Endodermal cell (in vitro differentiated cells): ENCODE measurements at regions not wholly inside any gene's neighbourhood (a gene's known extent, or its start where the extent isn't known, plus 50 kb on each side); places are given as distances from the start of the nearest gene placed in this dataset.

Experiments used
- DNase-seq: peaks from one replicate; pipeline ENCODE4 v3.0.0-alpha.2; 2017
- H3K27ac ChIP-seq: 2 replicates; pipeline ENCODE4 v1.5.1; 2013; ENCODE audit warnings: mild to moderate bottlenecking, low read depth, low read length, moderate library complexity
- H3K27me3 ChIP-seq: 2 replicates; pipeline ENCODE4 v1.6.1; 2013; ENCODE audit warnings: mild to moderate bottlenecking, low read length, moderate library complexity; ENCODE audit not compliant: insufficient read depth, control insufficient read depth, poor library complexity, severe bottlenecking
- H3K36me3 ChIP-seq: 2 replicates; pipeline ENCODE4 v1.7.0; 2013; ENCODE audit warnings: mild to moderate bottlenecking, low read length, moderate library complexity; ENCODE audit not compliant: control insufficient read depth, insufficient read depth
- H3K4me1 ChIP-seq: one replicate; pipeline ENCODE4 v1.7.0; 2013; ENCODE audit warnings: low read length; ENCODE audit not compliant: control insufficient read depth, insufficient read depth
- H3K4me3 ChIP-seq: 2 replicates; pipeline ENCODE4 v1.5.1; 2013; ENCODE audit warnings: mild to moderate bottlenecking, low read length, moderate library complexity
- H3K9ac ChIP-seq: 2 replicates; pipeline ENCODE4 v1.6.1; 2013; ENCODE audit warnings: mild to moderate bottlenecking, low read length, moderate library complexity; ENCODE audit not compliant: poor library complexity, severe bottlenecking; ENCODE audit errors: extremely low read depth
- H3K9me3 ChIP-seq: 2 replicates; pipeline ENCODE4 v1.6.1; 2013; ENCODE audit warnings: mild to moderate bottlenecking, low read length, moderate library complexity; ENCODE audit not compliant: control insufficient read depth
- H3K27ac Mint-ChIP-seq: 2 replicates; pipeline ENCODE4 v1.8.0; 2020; ENCODE audit warnings: mixed read lengths
- H3K27me3 Mint-ChIP-seq: 2 replicates; pipeline ENCODE4 v1.8.0; 2021; ENCODE audit warnings: mild to moderate bottlenecking, mixed read lengths; ENCODE audit not compliant: insufficient read depth
- H3K36me3 Mint-ChIP-seq: 2 replicates; pipeline ENCODE4 v1.8.0; 2020; ENCODE audit warnings: low read depth, mixed read lengths
- H3K4me1 Mint-ChIP-seq: 2 replicates; pipeline ENCODE4 v1.8.0; 2020; ENCODE audit warnings: mixed read lengths
- H3K4me3 Mint-ChIP-seq: 2 replicates; pipeline ENCODE4 v1.8.0; 2020; ENCODE audit warnings: mild to moderate bottlenecking, moderate library complexity, mixed read lengths
- H3K9me3 Mint-ChIP-seq: 2 replicates; pipeline ENCODE4 v1.8.0; 2020; ENCODE audit warnings: mild to moderate bottlenecking, mixed read lengths
- WGBS, 2 experiments: methylation state at CpG; one replicate each; pipeline versions ENCODE4 v1.1.5 to v1.1.7; 2013; ENCODE audit warnings: missing lambda C conversion rate in 2 of 2, mixed read lengths in 1 of 2; ENCODE audit not compliant: insufficient coverage in 1 of 2, insufficient read length in 1 of 2; 5-methylcytosine and 5-hydroxymethylcytosine counted together
- TF ChIP-seq, protein P1 (sequence below): fragments of 200-600 bp; sonication (generic); conservative IDR thresholded peaks from 2 replicates; pipeline ENCODE4 v1.5.0; 2021; ENCODE audit warnings: antibody characterized with exemption, mild to moderate bottlenecking

DNA sequence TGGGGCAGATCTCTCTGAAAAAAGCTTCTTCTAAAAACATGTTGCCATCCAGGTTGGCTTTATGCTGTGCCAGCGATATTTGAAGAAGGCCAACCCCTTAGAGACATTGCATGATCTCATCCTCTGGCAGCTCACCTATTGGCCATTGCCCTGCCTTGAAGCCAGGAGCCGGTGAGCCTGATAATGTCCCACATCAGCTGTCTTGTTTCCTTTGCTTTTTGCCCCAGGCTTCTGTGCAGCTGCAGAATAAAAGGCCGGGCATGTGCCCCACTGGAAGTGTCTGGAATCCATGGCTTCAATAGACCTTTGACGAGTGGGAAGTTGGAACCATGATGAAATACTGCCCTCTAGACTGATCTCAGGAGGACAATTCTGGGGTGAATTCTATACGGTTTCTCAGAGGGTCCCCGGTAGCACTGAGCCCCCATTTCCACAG, 523.5 kb upstream of the ZEB2 start:
- H3K9ac ChIP-seq = no peak overlapping the region
- Mint-ChIP-seq H3K4me3 (no peak overlapping the region), H3K4me1 (no peaks in the 10 kb centered on the region), H3K9me3 (no peaks in the 10 kb centered on the region), H3K27ac (no peak overlapping the region), H3K36me3 (no peaks in the 10 kb centered on the region), H3K27me3 (no peaks in the 10 kb centered on the region)
- no peaks in the 10 kb centered on the region for H3K4me1 ChIP-seq
- no peak overlapping the region for H3K4me3 ChIP-seq
- 79 to 86% methylated on average over 5 to 6 of the region's 6 CpGs for WGBS, 2 experiments
- no peaks in the 10 kb centered on the region for H3K36me3 ChIP-seq
- TF ChIP-seq, protein P1, sequence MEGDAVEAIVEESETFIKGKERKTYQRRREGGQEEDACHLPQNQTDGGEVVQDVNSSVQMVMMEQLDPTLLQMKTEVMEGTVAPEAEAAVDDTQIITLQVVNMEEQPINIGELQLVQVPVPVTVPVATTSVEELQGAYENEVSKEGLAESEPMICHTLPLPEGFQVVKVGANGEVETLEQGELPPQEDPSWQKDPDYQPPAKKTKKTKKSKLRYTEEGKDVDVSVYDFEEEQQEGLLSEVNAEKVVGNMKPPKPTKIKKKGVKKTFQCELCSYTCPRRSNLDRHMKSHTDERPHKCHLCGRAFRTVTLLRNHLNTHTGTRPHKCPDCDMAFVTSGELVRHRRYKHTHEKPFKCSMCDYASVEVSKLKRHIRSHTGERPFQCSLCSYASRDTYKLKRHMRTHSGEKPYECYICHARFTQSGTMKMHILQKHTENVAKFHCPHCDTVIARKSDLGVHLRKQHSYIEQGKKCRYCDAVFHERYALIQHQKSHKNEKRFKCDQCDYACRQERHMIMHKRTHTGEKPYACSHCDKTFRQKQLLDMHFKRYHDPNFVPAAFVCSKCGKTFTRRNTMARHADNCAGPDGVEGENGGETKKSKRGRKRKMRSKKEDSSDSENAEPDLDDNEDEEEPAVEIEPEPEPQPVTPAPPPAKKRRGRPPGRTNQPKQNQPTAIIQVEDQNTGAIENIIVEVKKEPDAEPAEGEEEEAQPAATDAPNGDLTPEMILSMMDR = peak; percentile 17
- no peak for DNase-seq
- no peak overlapping the region for H3K27ac ChIP-seq
- no peaks in the 10 kb centered on the region for H3K9me3 ChIP-seq
- no peaks in the 10 kb centered on the region for H3K27me3 ChIP-seq

DNA sequence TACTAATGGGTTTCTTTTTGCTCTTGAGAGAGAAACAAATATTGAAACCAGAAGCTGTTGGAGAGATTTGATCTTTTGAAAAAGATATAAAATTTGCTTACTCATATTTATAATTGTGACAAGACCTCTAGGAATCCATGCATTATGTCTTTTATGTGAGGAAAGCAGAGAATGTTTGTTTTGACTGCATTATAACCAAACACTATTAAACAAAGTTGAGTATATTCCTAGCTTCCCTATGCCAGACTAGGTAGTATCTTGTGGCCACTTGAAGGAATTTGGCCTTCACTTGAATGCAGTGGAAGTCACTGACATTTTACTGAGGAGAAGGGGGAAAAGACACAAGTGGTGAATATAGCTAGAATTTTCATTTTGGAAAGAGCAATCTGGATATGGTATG, 521.8 kb upstream of the ZEB2 start:
- H3K9me3 Mint-ChIP-seq = no peaks in the 10 kb centered on the region
- TF ChIP-seq, protein P1 = no peak
- Histone ChIP-seq H3K9ac (no peak overlapping the region), H3K27ac (no peak overlapping the region), H3K4me3 (no peak overlapping the region), H3K36me3 (no peaks in the 10 kb centered on the region), H3K27me3 (no peaks in the 10 kb centered on the region), H3K4me1 (no peaks in the 10 kb centered on the region), H3K9me3 (no peaks in the 10 kb centered on the region)
- no peaks in the 10 kb centered on the region for H3K4me1 Mint-ChIP-seq
- no peak for DNase-seq
- H3K27ac Mint-ChIP-seq = no peak overlapping the region
- no peak overlapping the region for H3K4me3 Mint-ChIP-seq
- no peaks in the 10 kb centered on the region for H3K36me3 Mint-ChIP-seq
- H3K27me3 Mint-ChIP-seq = no peaks in the 10 kb centered on the region

DNA sequence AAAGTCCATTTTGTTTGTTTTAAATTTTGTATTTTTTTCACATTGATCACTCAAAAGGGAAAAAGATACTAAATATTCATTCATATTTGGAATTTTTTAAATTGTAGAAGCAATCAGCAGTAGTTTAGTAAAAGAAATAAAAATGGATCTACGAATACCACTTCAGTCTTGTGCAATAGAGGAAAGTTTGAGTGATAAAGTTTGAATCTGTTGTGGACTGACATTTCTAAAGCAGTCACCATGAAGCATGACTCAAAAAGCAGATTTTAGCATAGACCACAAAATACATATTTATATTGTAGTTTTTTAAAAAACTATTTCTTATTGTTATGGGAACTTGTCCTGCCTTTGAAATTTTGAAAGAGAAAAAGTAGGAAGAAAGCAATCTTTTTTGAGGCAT, 520.5 kb upstream of the ZEB2 start:
- Mint-ChIP-seq H3K4me3 (no peak overlapping the region), H3K27ac (no peak overlapping the region), H3K27me3 (no peaks in the 10 kb centered on the region), H3K36me3 (no peaks in the 10 kb centered on the region), H3K9me3 (no peaks in the 10 kb centered on the region), H3K4me1 (no peaks in the 10 kb centered on the region)
- no peak for DNase-seq
- Histone ChIP-seq H3K4me3 (no peak overlapping the region), H3K4me1 (no peaks in the 10 kb centered on the region), H3K27ac (no peak overlapping the region), H3K9me3 (no peaks in the 10 kb centered on the region), H3K27me3 (no peaks in the 10 kb centered on the region), H3K9ac (no peak overlapping the region), H3K36me3 (no peaks in the 10 kb centered on the region)
- TF ChIP-seq, protein P1 = no peak
- 93% methylated on average over 1 of the region's 1 CpG; no CpG with 5 or more reads in 1 of the 2 experiments for WGBS, 2 experiments
